ENCODE measurements at regions not wholly inside any gene's neighbourhood (a gene's known extent, or its start where the extent isn't known, plus 50 kb on each side); places are given as distances from the start of the nearest gene placed in this dataset.

DNA sequence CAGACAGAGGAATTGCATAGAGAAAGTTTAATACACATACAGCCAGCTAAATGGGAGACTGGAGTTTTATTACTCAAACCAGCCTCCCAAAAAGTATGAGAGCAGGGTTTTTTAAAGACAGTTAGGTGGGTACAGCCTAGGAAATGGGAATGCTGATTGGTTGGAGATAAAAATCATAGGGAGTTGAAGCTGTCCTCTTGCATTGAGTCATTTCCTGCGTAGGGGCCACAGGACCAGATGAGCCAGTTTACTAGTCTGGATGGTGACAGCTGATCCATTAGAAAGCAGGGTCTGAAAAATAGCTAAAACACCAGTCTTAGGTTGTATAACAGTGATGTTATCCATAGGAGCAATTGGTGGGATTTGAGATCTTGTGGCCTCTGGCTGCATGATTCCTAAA is 76.1 kb upstream of the POM121L12 start:
- Mint-ChIP-seq H3K9me3 (ENCODE audit: unreplicated experiment) (peaks cover 1% of the 10 kb centered on the region), H3K27me3 (ENCODE audit: unreplicated experiment) (no peaks in the 10 kb centered on the region), H3K27ac (ENCODE audit: unreplicated experiment) (no peak overlapping the region), H3K36me3 (ENCODE audit: unreplicated experiment) (no peaks in the 10 kb centered on the region), H3K4me1 (ENCODE audit: low read depth, unreplicated experiment) (no peaks in the 10 kb centered on the region), H3K4me3 (ENCODE audit: unreplicated experiment) (no peak overlapping the region)
- no peak for DNase-seq
- TF ChIP-seq, protein P1, sequence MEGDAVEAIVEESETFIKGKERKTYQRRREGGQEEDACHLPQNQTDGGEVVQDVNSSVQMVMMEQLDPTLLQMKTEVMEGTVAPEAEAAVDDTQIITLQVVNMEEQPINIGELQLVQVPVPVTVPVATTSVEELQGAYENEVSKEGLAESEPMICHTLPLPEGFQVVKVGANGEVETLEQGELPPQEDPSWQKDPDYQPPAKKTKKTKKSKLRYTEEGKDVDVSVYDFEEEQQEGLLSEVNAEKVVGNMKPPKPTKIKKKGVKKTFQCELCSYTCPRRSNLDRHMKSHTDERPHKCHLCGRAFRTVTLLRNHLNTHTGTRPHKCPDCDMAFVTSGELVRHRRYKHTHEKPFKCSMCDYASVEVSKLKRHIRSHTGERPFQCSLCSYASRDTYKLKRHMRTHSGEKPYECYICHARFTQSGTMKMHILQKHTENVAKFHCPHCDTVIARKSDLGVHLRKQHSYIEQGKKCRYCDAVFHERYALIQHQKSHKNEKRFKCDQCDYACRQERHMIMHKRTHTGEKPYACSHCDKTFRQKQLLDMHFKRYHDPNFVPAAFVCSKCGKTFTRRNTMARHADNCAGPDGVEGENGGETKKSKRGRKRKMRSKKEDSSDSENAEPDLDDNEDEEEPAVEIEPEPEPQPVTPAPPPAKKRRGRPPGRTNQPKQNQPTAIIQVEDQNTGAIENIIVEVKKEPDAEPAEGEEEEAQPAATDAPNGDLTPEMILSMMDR (IDR thresholded peaks at IDR 0.05; ENCODE audit: partially characterized antibody, unreplicated experiment), result no peak

GRCh38 chr7:52958621-52959140 is 76.8 kb upstream of the POM121L12 start:
- Mint-ChIP-seq H3K27me3 (ENCODE audit: unreplicated experiment) (no peaks in the 10 kb centered on the region), H3K36me3 (ENCODE audit: unreplicated experiment) (no peaks in the 10 kb centered on the region), H3K4me3 (ENCODE audit: unreplicated experiment) (no peak overlapping the region), H3K27ac (ENCODE audit: unreplicated experiment) (no peak overlapping the region), H3K9me3 (ENCODE audit: unreplicated experiment) (peaks cover 1% of the 10 kb centered on the region), H3K4me1 (ENCODE audit: low read depth, unreplicated experiment) (no peaks in the 10 kb centered on the region)
- DNase-seq, result no peak
- TF ChIP-seq, protein P1 (IDR thresholded peaks at IDR 0.05; ENCODE audit: partially characterized antibody, unreplicated experiment), result no peak

GRCh38 chr7:52956379-52956915 is 79.0 kb upstream of the POM121L12 start:
- Mint-ChIP-seq H3K27me3 (ENCODE audit: unreplicated experiment) (no peaks in the 10 kb centered on the region), H3K4me3 (ENCODE audit: unreplicated experiment) (no peak overlapping the region)

DNA sequence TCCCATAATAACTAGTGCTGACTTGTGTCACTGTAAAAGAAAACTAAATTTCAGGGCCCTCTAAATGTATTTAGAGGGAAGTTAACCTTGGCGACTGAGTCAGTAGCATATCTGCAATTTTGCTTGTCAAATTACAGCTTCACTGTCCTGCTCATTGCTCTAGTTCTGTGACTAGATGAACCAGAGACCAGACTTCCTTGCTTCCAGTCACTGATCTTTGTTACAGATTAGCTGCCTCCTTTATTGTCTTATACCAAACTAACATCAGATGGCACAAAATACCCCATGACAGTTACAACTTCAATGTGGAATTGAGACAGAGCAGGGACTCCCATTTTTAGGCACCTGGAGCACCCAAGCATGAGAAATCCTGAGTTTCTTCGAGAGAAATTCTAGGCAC is 79.9 kb upstream of the POM121L12 start:
- DNase-seq, result no peak
- H3K4me3 Mint-ChIP-seq (ENCODE audit: unreplicated experiment), result no peak overlapping the region
- peaks cover 1% of the 10 kb centered on the region for H3K9me3 Mint-ChIP-seq (ENCODE audit: unreplicated experiment)
- no peaks in the 10 kb centered on the region for H3K36me3 Mint-ChIP-seq (ENCODE audit: unreplicated experiment)
- TF ChIP-seq, protein P1 (IDR thresholded peaks at IDR 0.05; ENCODE audit: partially characterized antibody, unreplicated experiment), result no peak
- H3K27ac Mint-ChIP-seq (ENCODE audit: unreplicated experiment), result no peak overlapping the region
- no peaks in the 10 kb centered on the region for H3K27me3 Mint-ChIP-seq (ENCODE audit: unreplicated experiment)
- no peaks in the 10 kb centered on the region for H3K4me1 Mint-ChIP-seq (ENCODE audit: low read depth, unreplicated experiment)

More at GRCh38 chr7:52956379-52956915, 79.0 kb upstream of the POM121L12 start:
- Mint-ChIP-seq H3K9me3 (ENCODE audit: unreplicated experiment) (peaks cover 1% of the 10 kb centered on the region), H3K4me1 (ENCODE audit: low read depth, unreplicated experiment) (no peaks in the 10 kb centered on the region), H3K36me3 (ENCODE audit: unreplicated experiment) (no peaks in the 10 kb centered on the region), H3K27ac (ENCODE audit: unreplicated experiment) (no peak overlapping the region)
- DNase-seq, result no peak
- TF ChIP-seq, protein P1 (IDR thresholded peaks at IDR 0.05; ENCODE audit: partially characterized antibody, unreplicated experiment), result no peak

DNA sequence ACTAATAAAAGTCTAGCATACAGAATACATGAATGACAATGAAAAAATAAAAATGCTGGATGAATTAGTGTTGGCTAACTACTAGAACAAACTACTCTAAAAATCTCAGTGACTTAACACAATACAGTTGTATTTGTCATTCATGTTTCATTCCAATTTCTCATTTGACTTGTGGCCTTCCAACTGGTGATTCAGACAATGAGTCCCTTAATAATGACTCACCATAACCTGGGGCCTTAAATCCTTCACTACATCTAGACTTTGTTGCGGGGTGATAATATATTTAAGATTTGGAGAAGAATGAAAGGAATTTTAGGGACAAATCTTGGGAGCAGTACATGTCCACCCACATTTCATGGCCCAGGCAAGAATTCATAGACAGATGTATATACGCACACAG is 90.5 kb upstream of the POM121L12 start:
- Mint-ChIP-seq H3K9me3 (ENCODE audit: unreplicated experiment) (peaks cover 1% of the 10 kb centered on the region), H3K36me3 (ENCODE audit: unreplicated experiment) (no peaks in the 10 kb centered on the region), H3K4me3 (ENCODE audit: unreplicated experiment) (no peak overlapping the region), H3K27ac (ENCODE audit: unreplicated experiment) (no peak overlapping the region), H3K4me1 (ENCODE audit: low read depth, unreplicated experiment) (no peaks in the 10 kb centered on the region), H3K27me3 (ENCODE audit: unreplicated experiment) (peaks cover 1% of the 10 kb centered on the region)
- TF ChIP-seq, protein P1 (IDR thresholded peaks at IDR 0.05; ENCODE audit: partially characterized antibody, unreplicated experiment), result no peak
- no peak for DNase-seq
